NB4 (cell line): ENCODE measurements at regions not wholly inside any gene's neighbourhood (a gene's known extent, or its start where the extent isn't known, plus 50 kb on each side); places are given as distances from the start of the nearest gene placed in this dataset.

Source experiments
- POLR2A ChIP-seq: IDR thresholded peaks from 2 replicates; pipeline ENCODE4 v1.6.1; 2011; ENCODE audit warnings: mild to moderate bottlenecking; ENCODE audit not compliant: insufficient read length; ENCODE audit errors: extremely low read depth
- TF ChIP-seq, protein P1 (sequence below): IDR thresholded peaks from one replicate; pipeline ENCODE4 v1.5.1; 2012; ENCODE audit warnings: low read depth, low read length
- TF ChIP-seq, protein P2 (sequence below): IDR thresholded peaks from 2 replicates; pipeline ENCODE4 v1.6.1; 2011; ENCODE audit warnings: low read depth, low read length

DNA sequence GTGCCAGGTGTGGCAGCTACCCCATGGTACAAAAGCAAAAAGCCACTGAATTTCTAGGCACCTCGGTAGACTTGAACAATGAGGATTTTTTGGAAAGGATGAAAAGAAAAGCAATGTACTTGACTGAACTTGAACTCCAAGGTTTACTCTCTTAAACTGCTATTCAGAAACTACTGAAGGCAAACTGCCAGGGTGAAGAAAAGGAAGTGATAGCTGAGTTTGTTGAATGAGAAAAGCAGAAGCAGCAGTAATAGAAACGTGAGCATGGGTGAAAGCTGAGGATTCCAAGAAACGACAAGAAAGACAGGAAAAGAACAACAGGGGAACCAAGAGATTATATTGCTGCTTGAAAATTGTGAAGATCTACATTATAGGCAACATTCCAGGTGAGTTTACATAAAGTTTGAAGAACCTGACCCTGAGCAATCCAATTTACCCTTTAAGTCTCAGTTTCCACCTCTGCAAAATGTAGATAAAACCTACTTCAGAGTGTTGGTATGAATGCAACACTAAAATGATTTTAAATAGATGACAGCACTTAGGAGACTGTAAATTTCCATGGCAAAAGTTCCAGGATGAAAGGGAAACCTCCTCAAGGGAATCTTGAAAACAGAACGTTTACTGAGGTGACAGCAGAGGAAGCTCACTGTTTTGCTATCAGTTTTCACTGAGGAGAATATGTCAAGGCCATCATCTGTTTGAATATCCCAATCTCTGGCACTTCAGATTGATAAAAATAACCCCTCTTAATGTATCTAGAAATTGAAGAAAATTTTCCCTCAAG is 245.8 kb downstream of the SPATA31D1 start:
- TF ChIP-seq, protein P1, sequence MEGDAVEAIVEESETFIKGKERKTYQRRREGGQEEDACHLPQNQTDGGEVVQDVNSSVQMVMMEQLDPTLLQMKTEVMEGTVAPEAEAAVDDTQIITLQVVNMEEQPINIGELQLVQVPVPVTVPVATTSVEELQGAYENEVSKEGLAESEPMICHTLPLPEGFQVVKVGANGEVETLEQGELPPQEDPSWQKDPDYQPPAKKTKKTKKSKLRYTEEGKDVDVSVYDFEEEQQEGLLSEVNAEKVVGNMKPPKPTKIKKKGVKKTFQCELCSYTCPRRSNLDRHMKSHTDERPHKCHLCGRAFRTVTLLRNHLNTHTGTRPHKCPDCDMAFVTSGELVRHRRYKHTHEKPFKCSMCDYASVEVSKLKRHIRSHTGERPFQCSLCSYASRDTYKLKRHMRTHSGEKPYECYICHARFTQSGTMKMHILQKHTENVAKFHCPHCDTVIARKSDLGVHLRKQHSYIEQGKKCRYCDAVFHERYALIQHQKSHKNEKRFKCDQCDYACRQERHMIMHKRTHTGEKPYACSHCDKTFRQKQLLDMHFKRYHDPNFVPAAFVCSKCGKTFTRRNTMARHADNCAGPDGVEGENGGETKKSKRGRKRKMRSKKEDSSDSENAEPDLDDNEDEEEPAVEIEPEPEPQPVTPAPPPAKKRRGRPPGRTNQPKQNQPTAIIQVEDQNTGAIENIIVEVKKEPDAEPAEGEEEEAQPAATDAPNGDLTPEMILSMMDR: no peak
- TF ChIP-seq POLR2A: no peak
- TF ChIP-seq, protein P2, sequence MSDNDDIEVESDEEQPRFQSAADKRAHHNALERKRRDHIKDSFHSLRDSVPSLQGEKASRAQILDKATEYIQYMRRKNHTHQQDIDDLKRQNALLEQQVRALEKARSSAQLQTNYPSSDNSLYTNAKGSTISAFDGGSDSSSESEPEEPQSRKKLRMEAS: no peak
